ENCODE measurements at regions not wholly inside any gene's neighbourhood (a gene's known extent, or its start where the extent isn't known, plus 50 kb on each side); places are given as distances from the start of the nearest gene placed in this dataset.

DNA sequence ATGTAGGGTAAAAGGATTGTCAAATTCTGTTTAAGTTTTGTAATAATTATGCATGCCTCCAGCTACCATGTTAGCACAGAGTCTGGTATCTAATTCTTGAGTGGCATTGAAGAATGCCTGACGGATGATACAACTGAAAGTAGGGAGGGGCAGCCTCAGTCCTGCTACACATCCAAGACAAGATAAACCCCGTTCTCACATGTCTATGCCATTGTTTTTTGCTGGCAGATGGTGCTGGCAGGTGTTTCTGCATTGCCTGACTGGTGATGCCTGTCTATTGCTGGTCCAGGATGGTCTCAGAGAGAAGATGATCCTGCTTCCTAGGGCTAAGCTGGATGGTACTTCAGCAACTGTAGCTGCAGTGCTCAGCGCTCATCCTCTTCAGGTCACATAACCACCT, 245.8 kb upstream of the NAV3 start:
- intact Hi-C loops (cut with micrococcal nuclease; ENCODE audit: unreplicated experiment) (no loop called here), in situ Hi-C loops (cut with MboI) (no loop called here)
- POLR2A ChIA-PET: no interaction called here
- Histone ChIP-seq H2AFZ (ENCODE audit: control insufficient read depth, low read depth, low read length) (no peak overlapping the region), H4K20me1 (ENCODE audit: control insufficient read depth, insufficient read depth) (no peaks in the 10 kb centered on the region), H3K4me2 (ENCODE audit: control insufficient read depth, insufficient read depth) (no peak overlapping the region), H3K9me3 (replicated peaks; ENCODE audit: control insufficient read depth, insufficient read depth, low read length) (no peaks in the 10 kb centered on the region), H3K27me3 (replicated peaks in 1 of 2; ENCODE audit: control insufficient read depth in 2 of 2, insufficient read depth in 2 of 2, low read length in 1 of 2) (no peaks in the 10 kb centered on the region), H3K79me2 (ENCODE audit: control insufficient read depth, insufficient read depth, low read length) (no peaks in the 10 kb centered on the region), H3K36me3 (ENCODE audit: control insufficient read depth in 2 of 2, insufficient read depth in 2 of 2, low read length in 1 of 2) (no peaks in the 10 kb centered on the region), H3K4me1 (ENCODE audit: control insufficient read depth, insufficient read depth, low read length) (no peaks in the 10 kb centered on the region), H3K27ac (ENCODE audit: control insufficient read depth, insufficient read depth) (no peak overlapping the region), H3K9ac (ENCODE audit: control insufficient read depth, insufficient read depth, low read length) (no peak overlapping the region), H3K4me3 (no peak overlapping the region)
- CTCF ChIA-PET: no interaction called here
- DNase-seq (ENCODE audit: low read depth, low spot score): no peak
- FAIRE-seq: no peak
- SMC1A ChIA-PET (ENCODE audit: uncharacterized antibody, unreplicated experiment): interaction anchor here (1.5 kb wide), 1 partner anchor 12 kb away, joined by 3 read pairs; no protein-coding TSS in a partner anchor
- ATAC-seq: no peak
- RAD21 ChIA-PET (ENCODE audit: unreplicated experiment): no interaction called here
- 45% methylated on average over 3 of the region's 3 CpGs for WGBS (ENCODE audit: insufficient coverage, insufficient replicate concordance, low lambda C conversion rate, missing lambda C conversion rate)
- no TSS peak for BruUV-seq (replicated peaks)
- TF ChIP-seq POU2F2 (IDR thresholded peaks at IDR 0.05; ENCODE audit: borderline replicate concordance, low read depth, low read length) (no peak), CEBPB (IDR thresholded peaks at IDR 0.05; ENCODE audit: borderline replicate concordance in 1 of 2, low read depth in 2 of 2, low read length in 2 of 2) (no peak), MXI1 (IDR thresholded peaks at IDR 0.05; ENCODE audit: low read depth, low read length) (no peak), IRF4 (IDR thresholded peaks at IDR 0.05; ENCODE audit: low read depth, low read length) (no peak), CBX3 (IDR thresholded peaks at IDR 0.05; ENCODE audit: borderline replicate concordance, low read depth) (no peak), BMI1 (IDR thresholded peaks at IDR 0.05; ENCODE audit: borderline replicate concordance) (no peak), MYB (IDR thresholded peaks at IDR 0.05; ENCODE audit: borderline replicate concordance, low read depth, low read length) (no peak), SP1 (IDR thresholded peaks at IDR 0.05; ENCODE audit: low read depth, low read length) (no peak), JUNB (IDR thresholded peaks at IDR 0.05) (no peak), YY1 (IDR thresholded peaks at IDR 0.05; ENCODE audit: low read depth, low read length) (no peak), SMARCA5 (IDR thresholded peaks at IDR 0.05) (no peak), FOXM1 (IDR thresholded peaks at IDR 0.05; ENCODE audit: low read depth, low read length) (no peak), NFXL1 (IDR thresholded peaks at IDR 0.05; ENCODE audit: borderline replicate concordance) (no peak), SPI1 (IDR thresholded peaks at IDR 0.05; ENCODE audit: borderline replicate concordance, insufficient read depth, low read depth, low read length) (no peak)
- TF ChIP-seq, protein P1, sequence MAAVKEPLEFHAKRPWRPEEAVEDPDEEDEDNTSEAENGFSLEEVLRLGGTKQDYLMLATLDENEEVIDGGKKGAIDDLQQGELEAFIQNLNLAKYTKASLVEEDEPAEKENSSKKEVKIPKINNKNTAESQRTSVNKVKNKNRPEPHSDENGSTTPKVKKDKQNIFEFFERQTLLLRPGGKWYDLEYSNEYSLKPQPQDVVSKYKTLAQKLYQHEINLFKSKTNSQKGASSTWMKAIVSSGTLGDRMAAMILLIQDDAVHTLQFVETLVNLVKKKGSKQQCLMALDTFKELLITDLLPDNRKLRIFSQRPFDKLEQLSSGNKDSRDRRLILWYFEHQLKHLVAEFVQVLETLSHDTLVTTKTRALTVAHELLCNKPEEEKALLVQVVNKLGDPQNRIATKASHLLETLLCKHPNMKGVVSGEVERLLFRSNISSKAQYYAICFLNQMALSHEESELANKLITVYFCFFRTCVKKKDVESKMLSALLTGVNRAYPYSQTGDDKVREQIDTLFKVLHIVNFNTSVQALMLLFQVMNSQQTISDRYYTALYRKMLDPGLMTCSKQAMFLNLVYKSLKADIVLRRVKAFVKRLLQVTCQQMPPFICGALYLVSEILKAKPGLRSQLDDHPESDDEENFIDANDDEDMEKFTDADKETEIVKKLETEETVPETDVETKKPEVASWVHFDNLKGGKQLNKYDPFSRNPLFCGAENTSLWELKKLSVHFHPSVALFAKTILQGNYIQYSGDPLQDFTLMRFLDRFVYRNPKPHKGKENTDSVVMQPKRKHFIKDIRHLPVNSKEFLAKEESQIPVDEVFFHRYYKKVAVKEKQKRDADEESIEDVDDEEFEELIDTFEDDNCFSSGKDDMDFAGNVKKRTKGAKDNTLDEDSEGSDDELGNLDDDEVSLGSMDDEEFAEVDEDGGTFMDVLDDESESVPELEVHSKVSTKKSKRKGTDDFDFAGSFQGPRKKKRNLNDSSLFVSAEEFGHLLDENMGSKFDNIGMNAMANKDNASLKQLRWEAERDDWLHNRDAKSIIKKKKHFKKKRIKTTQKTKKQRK (IDR thresholded peaks at IDR 0.05; ENCODE audit: low read depth, low read length): no peak
- TF ChIP-seq, protein P2, sequence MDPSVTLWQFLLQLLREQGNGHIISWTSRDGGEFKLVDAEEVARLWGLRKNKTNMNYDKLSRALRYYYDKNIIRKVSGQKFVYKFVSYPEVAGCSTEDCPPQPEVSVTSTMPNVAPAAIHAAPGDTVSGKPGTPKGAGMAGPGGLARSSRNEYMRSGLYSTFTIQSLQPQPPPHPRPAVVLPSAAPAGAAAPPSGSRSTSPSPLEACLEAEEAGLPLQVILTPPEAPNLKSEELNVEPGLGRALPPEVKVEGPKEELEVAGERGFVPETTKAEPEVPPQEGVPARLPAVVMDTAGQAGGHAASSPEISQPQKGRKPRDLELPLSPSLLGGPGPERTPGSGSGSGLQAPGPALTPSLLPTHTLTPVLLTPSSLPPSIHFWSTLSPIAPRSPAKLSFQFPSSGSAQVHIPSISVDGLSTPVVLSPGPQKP (IDR thresholded peaks at IDR 0.05; ENCODE audit: low read depth, low read length): no peak
- TF ChIP-seq, protein P3, sequence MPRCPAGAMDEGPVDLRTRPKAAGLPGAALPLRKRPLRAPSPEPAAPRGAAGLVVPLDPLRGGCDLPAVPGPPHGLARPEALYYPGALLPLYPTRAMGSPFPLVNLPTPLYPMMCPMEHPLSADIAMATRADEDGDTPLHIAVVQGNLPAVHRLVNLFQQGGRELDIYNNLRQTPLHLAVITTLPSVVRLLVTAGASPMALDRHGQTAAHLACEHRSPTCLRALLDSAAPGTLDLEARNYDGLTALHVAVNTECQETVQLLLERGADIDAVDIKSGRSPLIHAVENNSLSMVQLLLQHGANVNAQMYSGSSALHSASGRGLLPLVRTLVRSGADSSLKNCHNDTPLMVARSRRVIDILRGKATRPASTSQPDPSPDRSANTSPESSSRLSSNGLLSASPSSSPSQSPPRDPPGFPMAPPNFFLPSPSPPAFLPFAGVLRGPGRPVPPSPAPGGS (IDR thresholded peaks at IDR 0.05; ENCODE audit: borderline replicate concordance, insufficient read depth, low read depth, low read length, poor library complexity, severe bottlenecking): no peak
- TF ChIP-seq, protein P4, sequence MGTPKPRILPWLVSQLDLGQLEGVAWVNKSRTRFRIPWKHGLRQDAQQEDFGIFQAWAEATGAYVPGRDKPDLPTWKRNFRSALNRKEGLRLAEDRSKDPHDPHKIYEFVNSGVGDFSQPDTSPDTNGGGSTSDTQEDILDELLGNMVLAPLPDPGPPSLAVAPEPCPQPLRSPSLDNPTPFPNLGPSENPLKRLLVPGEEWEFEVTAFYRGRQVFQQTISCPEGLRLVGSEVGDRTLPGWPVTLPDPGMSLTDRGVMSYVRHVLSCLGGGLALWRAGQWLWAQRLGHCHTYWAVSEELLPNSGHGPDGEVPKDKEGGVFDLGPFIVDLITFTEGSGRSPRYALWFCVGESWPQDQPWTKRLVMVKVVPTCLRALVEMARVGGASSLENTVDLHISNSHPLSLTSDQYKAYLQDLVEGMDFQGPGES (IDR thresholded peaks at IDR 0.05): no peak

Data from GM12878 (cell line).